Heart right ventricle (tissue), 16 donors: ENCODE measurements at regions not wholly inside any gene's neighbourhood (a gene's known extent, or its start where the extent isn't known, plus 50 kb on each side); places are given as distances from the start of the nearest gene placed in this dataset.

Experiments
- ATAC-seq, 8 donors: fragments of 200-7000 bp; cut with Tn5 transposase; one replicate each; pipeline ENCODE4 v1.9.1; 2020; ENCODE audit warnings: mild to moderate bottlenecking in 8 of 8, moderate library complexity in 8 of 8, moderate number of reproducible peaks in 1 of 8
- DNase-seq, 2 donors: peaks; one replicate each; pipeline ENCODE4 v3.0.0-alpha.2; 2020
- H3K27ac ChIP-seq, 10 donors: fragments of 200-600 bp; sonication (generic) in 2 of 10; one replicate each; pipeline versions ENCODE4 v1.5.0 to v1.8.0; 2020 to 2022; ENCODE audit warnings: mild to moderate bottlenecking in 3 of 10
- H3K27me3 ChIP-seq, 7 donors: fragments of 200-600 bp; one replicate each; pipeline ENCODE4 v1.8.0; 2021 to 2022; ENCODE audit warnings: mild to moderate bottlenecking in 2 of 7
- H3K36me3 ChIP-seq, 9 donors: fragments of 200-600 bp; sonication (generic) in 1 of 9; one replicate each; pipeline versions ENCODE4 v1.5.0 to v1.8.0; 2020 to 2022; ENCODE audit warnings: mild to moderate bottlenecking in 2 of 9
- H3K4me1 ChIP-seq, 9 donors: fragments of 200-600 bp; sonication (generic) in 1 of 9; one replicate each; pipeline versions ENCODE4 v1.5.0 to v1.8.0; 2020 to 2022; ENCODE audit warnings: mild to moderate bottlenecking in 4 of 9
- H3K4me3 ChIP-seq, 10 donors: fragments of 200-600 bp; sonication (generic) in 2 of 10; one replicate each; pipeline versions ENCODE4 v1.5.0 to v1.8.0; 2020 to 2022; ENCODE audit warnings: mild to moderate bottlenecking in 7 of 10, moderate library complexity in 2 of 10
- H3K9me3 ChIP-seq, 11 donors: fragments of 200-600 bp in 10 of 11; sonication (generic) in 2 of 11; one replicate each; pipeline versions ENCODE4 v1.5.0 to v1.8.0; 2013 to 2022; ENCODE audit warnings: mild to moderate bottlenecking in 2 of 11, control low read depth in 1 of 11, moderate library complexity in 1 of 11
- WGBS, 2 donors: extraction: QIAGEN DNeasy Blood & Tissue Kit; methylation state at CpG; one replicate each; pipeline ENCODE4 v1.1.7; 2013; ENCODE audit warnings: inconsistent platforms in 1 of 2; 5-methylcytosine and 5-hydroxymethylcytosine counted together
- intact Hi-C, 10 donors: fragments of 100-400 bp; cut with DNase I; formaldehyde crosslinking; loops; one replicate each; pipeline versions ENCODE4 v1.11.1 to v1.14.2; 2022
- TF ChIP-seq, protein P1 (sequence below), 9 donors: fragments of 200-600 bp; sonication (generic) in 2 of 9; IDR thresholded peaks; one replicate each; pipeline versions ENCODE4 v1.5.0 to v1.8.0; 2021 to 2022; ENCODE audit warnings: antibody characterized with exemption in 9 of 9, mild to moderate bottlenecking in 5 of 9, moderate library complexity in 1 of 9
- donor health status: Arrhythmogenic right ventricular cardiomyopathy.
- donor health status: ischemic (EF 13 %, LVEDD 7.1; RV severe dilation, severe dysfunction).
- donor health status: healthy with polysubstance abuse.
- donor health status: DM: no; HTN: yes; CAD: no.
- donor health status: DM: no; HTN: no; CAD: no.
- donor health status: ischemic (EF 25% LVEDD 6.9; RV normal size, moderate dysfunction).
- donor health status: ischemic (EF 25% LVEDD 5.7; RV mildly dilated, moderate dysfunction).
- donor health status: healthy.
- donor health status: DM: yes; HTN: yes; CAD: no.
- donor health status: Ischemic cardiomyopathy.
- donor health status: ischemic (EF 35%, LVEDD 5.7; RV mildly dilated, moderate dysfunction).
- donor health status: nonischemic (EF 11% LVEDD 7.7; RV severe dilation, severe dysfunction).
- donor health status: DM: yes; HTN: yes; CAD: no.
- donor health status: PGD.
- donor health status: ischemic (EF 29% LVEDD 5.4; RV normal size, mild dysfunction).
- donor health status: nonischemic (EF 23%, LVEDD 6.1; RV moderate dilation, normal function).

DNA sequence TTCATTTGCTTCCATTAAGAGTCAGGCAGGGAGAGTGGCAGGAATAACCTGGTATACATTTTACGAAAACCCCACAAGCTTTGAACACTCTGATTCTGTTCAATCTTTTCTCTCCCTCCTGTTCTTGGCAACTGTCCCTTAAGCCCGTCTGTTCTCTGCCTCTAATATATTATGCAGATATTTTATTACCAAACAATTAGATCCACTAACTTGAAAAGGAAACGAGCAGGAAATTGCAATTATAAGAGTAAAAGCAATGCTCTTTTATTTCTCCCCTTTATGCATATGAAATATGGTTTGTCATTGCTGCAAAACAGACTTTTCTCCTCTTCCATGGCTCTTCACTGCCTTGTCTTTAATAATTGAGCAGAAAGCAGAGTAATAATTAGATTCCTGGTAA, 149.1 kb upstream of the CELF4 start:
- no peak for ATAC-seq
- no peaks in the 10 kb centered on the region for H3K36me3 ChIP-seq
- H3K9me3 ChIP-seq = no peaks in the 10 kb centered on the region
- WGBS, 2 donors = 37 to 44% methylated on average over 3 of the region's 3 CpGs
- peaks cover 0 to 4% (median 0%) of the 10 kb centered on the region in 7 donors for H3K27me3 ChIP-seq
- H3K4me1 ChIP-seq = no peaks in the 10 kb centered on the region
- DNase-seq = no peak
- H3K27ac ChIP-seq = no peak overlapping the region
- intact Hi-C loops = no loop called here
- TF ChIP-seq, protein P1, sequence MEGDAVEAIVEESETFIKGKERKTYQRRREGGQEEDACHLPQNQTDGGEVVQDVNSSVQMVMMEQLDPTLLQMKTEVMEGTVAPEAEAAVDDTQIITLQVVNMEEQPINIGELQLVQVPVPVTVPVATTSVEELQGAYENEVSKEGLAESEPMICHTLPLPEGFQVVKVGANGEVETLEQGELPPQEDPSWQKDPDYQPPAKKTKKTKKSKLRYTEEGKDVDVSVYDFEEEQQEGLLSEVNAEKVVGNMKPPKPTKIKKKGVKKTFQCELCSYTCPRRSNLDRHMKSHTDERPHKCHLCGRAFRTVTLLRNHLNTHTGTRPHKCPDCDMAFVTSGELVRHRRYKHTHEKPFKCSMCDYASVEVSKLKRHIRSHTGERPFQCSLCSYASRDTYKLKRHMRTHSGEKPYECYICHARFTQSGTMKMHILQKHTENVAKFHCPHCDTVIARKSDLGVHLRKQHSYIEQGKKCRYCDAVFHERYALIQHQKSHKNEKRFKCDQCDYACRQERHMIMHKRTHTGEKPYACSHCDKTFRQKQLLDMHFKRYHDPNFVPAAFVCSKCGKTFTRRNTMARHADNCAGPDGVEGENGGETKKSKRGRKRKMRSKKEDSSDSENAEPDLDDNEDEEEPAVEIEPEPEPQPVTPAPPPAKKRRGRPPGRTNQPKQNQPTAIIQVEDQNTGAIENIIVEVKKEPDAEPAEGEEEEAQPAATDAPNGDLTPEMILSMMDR (IDR thresholded peaks at IDR 0.05) = no peak
- H3K4me3 ChIP-seq = no peak overlapping the region

DNA sequence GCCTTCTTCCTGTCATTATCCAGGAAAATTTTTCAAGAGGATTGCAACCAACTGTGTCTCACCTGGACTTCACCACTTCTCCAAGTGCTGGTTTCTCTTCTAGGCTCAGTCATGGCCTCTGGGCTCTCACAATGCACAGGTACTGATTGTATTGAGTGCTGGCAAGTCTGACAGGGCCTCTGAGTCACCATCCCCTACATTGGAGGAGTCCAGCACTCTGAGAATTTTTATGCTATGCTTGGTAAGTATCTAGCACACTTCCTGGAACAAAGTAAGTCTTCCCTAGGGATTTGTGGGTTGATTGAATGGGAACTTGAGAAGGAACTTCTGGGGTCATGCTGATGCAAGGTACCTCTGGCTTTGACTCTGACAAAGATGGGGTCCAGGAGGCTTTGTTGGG, 147.2 kb upstream of the CELF4 start:
- TF ChIP-seq, protein P1 (IDR thresholded peaks at IDR 0.05) = no peak
- Histone ChIP-seq H3K27me3 (peaks cover 0 to 4% (median 0%) of the 10 kb centered on the region in 7 donors), H3K27ac (no peak overlapping the region), H3K36me3 (no peaks in the 10 kb centered on the region), H3K9me3 (no peaks in the 10 kb centered on the region), H3K4me3 (no peak overlapping the region), H3K4me1 (no peaks in the 10 kb centered on the region)
- ATAC-seq (no peak), DNase-seq (no peak)
- intact Hi-C loops = no loop called here

DNA sequence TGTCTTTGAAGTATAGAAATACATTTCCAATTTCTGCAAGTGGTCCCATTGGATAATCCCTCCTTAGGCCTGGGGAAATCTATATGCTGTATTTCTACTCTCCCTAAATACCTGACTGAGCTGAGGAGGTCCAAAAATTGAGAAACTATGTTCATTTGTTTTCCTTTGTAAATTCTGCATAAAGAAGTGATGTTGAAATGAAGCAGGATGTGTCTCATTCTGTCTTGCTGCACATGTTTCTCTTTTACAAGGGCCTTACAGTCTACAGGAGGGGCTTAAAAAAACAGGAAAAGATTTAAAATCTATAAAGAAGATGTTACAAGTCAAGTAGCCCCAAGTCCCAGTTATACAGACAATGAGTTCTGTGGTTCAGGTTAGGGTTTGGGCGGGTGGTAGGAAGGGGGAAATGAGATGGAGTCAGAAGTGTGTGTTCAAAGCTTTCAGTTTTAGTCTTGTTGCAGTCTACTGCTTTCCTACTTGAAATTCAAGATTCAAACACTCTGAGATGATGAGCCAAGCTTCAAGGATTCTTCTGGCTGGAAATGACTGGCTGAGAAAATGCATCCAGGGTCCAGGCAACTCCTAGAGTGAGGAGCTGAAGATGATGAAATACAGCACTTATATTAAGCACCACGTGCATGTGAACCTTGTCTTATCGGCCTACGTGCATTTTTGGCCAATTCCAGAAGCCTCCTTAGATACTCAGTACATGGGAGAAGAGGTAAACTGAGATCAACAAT, 146.3 kb upstream of the CELF4 start:
- no peaks in the 10 kb centered on the region for H3K4me1 ChIP-seq
- intact Hi-C loops = no loop called here
- H3K27ac ChIP-seq = no peak overlapping the region
- WGBS, 2 donors = 63 to 72% methylated on average over 4 of the region's 4 CpGs
- ATAC-seq (no peak), DNase-seq (no peak)
- TF ChIP-seq, protein P1 (IDR thresholded peaks at IDR 0.05) = no peak
- H3K9me3 ChIP-seq = no peaks in the 10 kb centered on the region
- H3K27me3 ChIP-seq = peaks cover 0 to 4% (median 0%) of the 10 kb centered on the region in 7 donors
- no peak overlapping the region for H3K4me3 ChIP-seq
- no peaks in the 10 kb centered on the region for H3K36me3 ChIP-seq

DNA sequence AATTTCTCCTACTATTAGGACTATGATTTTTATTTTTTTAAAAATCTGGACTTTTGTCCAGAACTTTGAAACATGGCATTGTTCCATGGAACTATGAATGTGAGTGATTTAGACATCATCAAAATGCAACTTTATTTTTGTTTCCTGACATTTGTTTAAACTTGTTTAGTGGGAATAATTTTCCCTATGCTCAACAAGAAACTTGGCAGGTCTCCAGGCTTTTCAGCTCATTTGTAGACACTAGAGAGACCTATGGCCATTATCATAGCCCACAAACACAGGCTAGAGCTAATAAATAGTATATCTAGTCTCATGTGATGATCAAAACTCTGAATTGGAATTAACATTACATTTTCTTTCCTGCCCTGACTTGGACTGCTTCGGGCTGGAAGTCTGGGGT, 145.1 kb upstream of the CELF4 start:
- no peak for ATAC-seq
- no peaks in the 10 kb centered on the region for H3K9me3 ChIP-seq
- no peak for DNase-seq
- WGBS, 2 donors = 54 to 64% methylated on average over 1 of the region's 1 CpG
- H3K27ac ChIP-seq = no peak overlapping the region
- H3K27me3 ChIP-seq = no peaks in the 10 kb centered on the region
- H3K36me3 ChIP-seq = no peaks in the 10 kb centered on the region
- H3K4me3 ChIP-seq = no peak overlapping the region
- TF ChIP-seq, protein P1 (IDR thresholded peaks at IDR 0.05) = no peak
- no peaks in the 10 kb centered on the region for H3K4me1 ChIP-seq
- intact Hi-C loops = no loop called here
